ENCODE measurements at regions not wholly inside any gene's neighbourhood (a gene's known extent, or its start where the extent isn't known, plus 50 kb on each side); places are given as distances from the start of the nearest gene placed in this dataset.

DNA sequence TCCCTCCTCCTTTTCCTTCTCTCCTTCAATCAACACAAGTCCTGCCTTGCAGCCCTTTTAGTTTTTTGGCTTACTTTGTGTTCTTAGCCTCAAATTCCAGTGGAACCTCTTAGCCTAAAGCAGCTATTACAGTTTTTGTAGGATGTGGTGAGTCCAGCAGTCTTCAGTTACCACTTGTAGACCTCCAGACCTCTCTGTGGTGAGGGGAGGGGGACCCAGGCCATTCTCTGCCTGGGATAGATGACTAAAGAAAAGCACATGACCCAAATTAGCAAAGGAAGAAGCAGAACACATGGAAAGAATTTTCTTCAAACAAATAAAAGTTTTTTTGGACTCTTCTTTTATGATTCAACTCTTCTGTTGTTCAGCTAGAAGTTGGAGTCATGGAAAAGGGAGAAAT, 246.5 kb downstream of the HAO1 start:
- no peak overlapping the region for H3K4me2 ChIP-seq (ENCODE audit: low read depth, low read length)
- no peak for TF ChIP-seq POLR2A (IDR thresholded peaks at IDR 0.05; ENCODE audit: low read depth, low read length)
- TF ChIP-seq RCOR1 (IDR thresholded peaks at IDR 0.05; ENCODE audit: insufficient replicate concordance, low read length), result no peak
- TF ChIP-seq CHD1 (IDR thresholded peaks at IDR 0.05; ENCODE audit: low read depth, low read length), result no peak
- H3K9me3 ChIP-seq (ENCODE audit: control insufficient read depth, insufficient read depth, low read length), result no peaks in the 10 kb centered on the region
- no peaks in the 10 kb centered on the region for H3K36me3 ChIP-seq (ENCODE audit: control insufficient read depth, insufficient read depth, low read length)
- H4K91ac ChIP-seq (ENCODE audit: insufficient read depth, low read depth, low read length), result no peak overlapping the region
- H3K4me3 ChIP-seq (ENCODE audit: insufficient read depth, low read depth, low read length), result no peak overlapping the region
- no peak overlapping the region for H3K23ac ChIP-seq (ENCODE audit: low read depth, low read length)
- no TSS peak for BruUV-seq (replicated peaks)
- ChIA-PET POLR2A (ENCODE audit: unreplicated experiment) (no interaction called here), CTCF (no interaction called here)
- H2AK9ac ChIP-seq (replicated peaks; ENCODE audit: low read depth, low read length, poor library complexity), result no peak overlapping the region
- no peak for DNase-seq
- no peaks in the 10 kb centered on the region for H3K79me1 ChIP-seq (ENCODE audit: low read depth in 1 of 2, low read length in 2 of 2)
- dilution Hi-C loops (cut with HindIII; ENCODE audit: low sequenced_read_pairs, unreplicated experiment), result no loop called here
- no peaks in the 10 kb centered on the region for H4K20me1 ChIP-seq (ENCODE audit: insufficient read depth, low read length)
- H3K9ac ChIP-seq (ENCODE audit: low read depth, low read length), result no peak overlapping the region
- H2BK20ac ChIP-seq (ENCODE audit: low read depth, low read length), result no peak overlapping the region
- no peak overlapping the region for H2BK120ac ChIP-seq (ENCODE audit: low read depth, low read length)
- H3K56ac ChIP-seq (ENCODE audit: extremely low read depth, insufficient read depth, low read length), result no peak overlapping the region
- intact Hi-C loops (cut with micrococcal nuclease), result no loop called here
- no peak overlapping the region for H2BK5ac ChIP-seq (ENCODE audit: low read depth, low read length, poor library complexity, severe bottlenecking)
- no peak overlapping the region for H3K27ac ChIP-seq (ENCODE audit: insufficient read depth, low read length)
- H2AFZ ChIP-seq (replicated peaks; ENCODE audit: low read length, poor library complexity), result no peak overlapping the region
- no peaks in the 10 kb centered on the region for H3K4me1 ChIP-seq (ENCODE audit: control insufficient read depth, insufficient read depth, low read length)
- no peak overlapping the region for H3K14ac ChIP-seq (replicated peaks; ENCODE audit: low read depth, low read length)
- H3K9me1 ChIP-seq (ENCODE audit: insufficient read depth, low read length), result no peaks in the 10 kb centered on the region
- H3K4ac ChIP-seq (ENCODE audit: low read depth, low read length), result no peak overlapping the region
- no peak overlapping the region for H2BK15ac ChIP-seq (ENCODE audit: low read depth, low read length)
- H4K5ac ChIP-seq (ENCODE audit: low read depth, low read length), result no peak overlapping the region
- no peaks in the 10 kb centered on the region for H3K27me3 ChIP-seq (ENCODE audit: control insufficient read depth, insufficient read depth, low read length)
- no peak overlapping the region for H4K8ac ChIP-seq (ENCODE audit: low read depth in 2 of 2, low read length in 2 of 2)
- no peak for ATAC-seq (ENCODE audit: low read depth)
- in situ Hi-C loops (cut with MboI; ENCODE audit: low sequenced_read_pairs), result no loop called here
- no peak overlapping the region for H3K18ac ChIP-seq (ENCODE audit: low read depth, low read length)
- no peak overlapping the region for H2AK5ac ChIP-seq (ENCODE audit: low read depth, low read length)
